ENCODE measurements at regions not wholly inside any gene's neighbourhood (a gene's known extent, or its start where the extent isn't known, plus 50 kb on each side); places are given as distances from the start of the nearest gene placed in this dataset.

- TF ChIP-seq CTCF (IDR thresholded peaks at IDR 0.05; ENCODE audit: insufficient read depth, low read length, poor library complexity, severe bottlenecking) (no peak), EZH2phosphoT487 (conservative IDR thresholded peaks at IDR 0.05; ENCODE audit: low read length) (no peak)
These were observed 421.6 kb downstream of the ANXA1 start for GRCh38 chr9:73573235-73573634.

Data from SU-DHL-6 (cell line).